ENCODE measurements at regions not wholly inside any gene's neighbourhood (a gene's known extent, or its start where the extent isn't known, plus 50 kb on each side); places are given as distances from the start of the nearest gene placed in this dataset.

DNA sequence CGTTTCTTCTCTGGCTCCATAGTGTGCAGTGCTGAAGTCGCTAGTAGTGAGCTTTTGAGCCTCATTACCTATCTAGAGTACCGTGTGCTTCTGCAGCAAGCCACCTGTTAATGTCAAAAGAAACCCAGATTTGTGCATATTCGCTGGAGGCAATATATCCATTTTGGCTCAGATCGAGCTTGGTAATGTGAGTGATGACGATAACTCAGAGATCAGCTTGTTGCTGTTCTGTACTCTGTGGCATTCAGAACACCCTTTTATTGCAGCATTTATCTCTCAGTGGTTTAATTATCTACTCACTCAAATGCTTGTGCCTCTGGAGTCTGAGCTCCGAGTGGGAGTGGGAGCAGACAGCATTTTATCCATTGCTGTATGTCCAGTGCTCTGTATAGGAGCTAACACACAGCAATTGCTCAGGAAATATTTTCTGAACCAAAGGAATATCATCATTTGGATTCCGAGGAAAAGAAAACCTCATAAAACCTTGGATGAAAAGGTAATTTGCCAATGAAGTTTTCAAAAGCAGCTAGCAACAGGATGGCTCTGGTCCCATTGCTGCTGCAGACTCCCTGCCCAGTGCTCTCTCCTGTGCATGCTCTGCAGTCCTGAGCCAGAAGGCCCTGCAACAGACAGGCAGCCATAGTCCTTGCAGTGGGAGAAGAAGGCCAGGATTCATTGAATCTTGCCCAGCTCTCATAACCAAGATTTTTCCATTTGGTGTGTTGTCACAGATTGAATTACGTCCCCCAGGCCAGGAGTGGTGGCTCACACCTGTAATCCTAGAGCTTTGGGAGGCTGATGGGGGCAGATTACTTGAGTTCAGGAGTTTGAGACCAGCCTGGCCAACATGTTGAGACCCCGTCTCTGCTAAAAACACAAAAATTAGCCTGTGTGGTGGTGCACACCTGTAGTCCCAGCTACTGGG, 183.8 kb downstream of the MYCN start:
- Histone ChIP-seq H3K9me3 (no peaks in the 10 kb centered on the region), H3K27me3 (no peaks in the 10 kb centered on the region), H3K4me1 (no peaks in the 10 kb centered on the region), H3K4me3 (replicated peaks in 1 of 3) (no peak overlapping the region), H3K36me3 (no peaks in the 10 kb centered on the region), H3K27ac (no peak overlapping the region)
- intact Hi-C loops (cut with DNase I): no loop called here
- 92 to 94% methylated on average over 10 of the region's 10 CpGs for WGBS, 2 donors
- TF ChIP-seq CTCF (IDR thresholded peaks at IDR 0.05): no peak
- TF ChIP-seq POLR2A (IDR thresholded peaks at IDR 0.05): no peak
- no peak for DNase-seq

GRCh38 chr2:16123421-16123820, 183.1 kb downstream of the MYCN start:
- H3K36me3 ChIP-seq: no peaks in the 10 kb centered on the region
- no peak overlapping the region for H3K4me3 ChIP-seq (replicated peaks in 1 of 3)
- TF ChIP-seq CTCF (IDR thresholded peaks at IDR 0.05): no peak
- TF ChIP-seq POLR2A (IDR thresholded peaks at IDR 0.05): no peak
- no peaks in the 10 kb centered on the region for H3K27me3 ChIP-seq
- DNase-seq: no peak
- no peaks in the 10 kb centered on the region for H3K9me3 ChIP-seq
- intact Hi-C loops (cut with DNase I): no loop called here
- 72 to 93% methylated on average over 8 of the region's 8 CpGs for WGBS, 2 donors
- no peaks in the 10 kb centered on the region for H3K4me1 ChIP-seq
- H3K27ac ChIP-seq: no peak overlapping the region

- Histone ChIP-seq H3K27ac (no peak overlapping the region), H3K27me3 (no peaks in the 10 kb centered on the region), H3K9me3 (no peaks in the 10 kb centered on the region), H3K4me1 (no peaks in the 10 kb centered on the region), H3K4me3 (replicated peaks in 1 of 3) (no peak overlapping the region), H3K36me3 (no peaks in the 10 kb centered on the region)
- TF ChIP-seq POLR2A (IDR thresholded peaks at IDR 0.05): no peak
- TF ChIP-seq CTCF (IDR thresholded peaks at IDR 0.05): no peak
- 70 to 84% methylated on average over 4 of the region's 4 CpGs for WGBS, 2 donors
- DNase-seq: no peak
- intact Hi-C loops (cut with DNase I): no loop called here
These were observed 182.2 kb downstream of the MYCN start for GRCh38 chr2:16122556-16122955.

GRCh38 chr2:16121986-16122390, 181.6 kb downstream of the MYCN start:
- intact Hi-C loops (cut with DNase I): no loop called here
- Histone ChIP-seq H3K4me3 (replicated peaks in 1 of 3) (no peak overlapping the region), H3K27ac (no peak overlapping the region), H3K36me3 (no peaks in the 10 kb centered on the region), H3K9me3 (no peaks in the 10 kb centered on the region), H3K4me1 (no peaks in the 10 kb centered on the region), H3K27me3 (no peaks in the 10 kb centered on the region)
- 96 to 98% methylated on average over 4 of the region's 4 CpGs for WGBS, 2 donors
- DNase-seq: no peak
- no peak for TF ChIP-seq POLR2A (IDR thresholded peaks at IDR 0.05)
- TF ChIP-seq CTCF (IDR thresholded peaks at IDR 0.05): no peak

GRCh38 chr2:16121231-16121985, 181.1 kb downstream of the MYCN start:
- no peaks in the 10 kb centered on the region for H3K9me3 ChIP-seq
- 94 to 95% methylated on average over 7 of the region's 7 CpGs for WGBS, 2 donors
- intact Hi-C loops (cut with DNase I): no loop called here
- no peaks in the 10 kb centered on the region for H3K36me3 ChIP-seq
- no peaks in the 10 kb centered on the region for H3K27me3 ChIP-seq
- DNase-seq: no peak
- H3K27ac ChIP-seq: no peak overlapping the region
- no peak overlapping the region for H3K4me3 ChIP-seq (replicated peaks in 1 of 3)
- TF ChIP-seq CTCF (IDR thresholded peaks at IDR 0.05): no peak
- no peak for TF ChIP-seq POLR2A (IDR thresholded peaks at IDR 0.05)
- H3K4me1 ChIP-seq: no peaks in the 10 kb centered on the region

All from thyroid gland (tissue), 4 donors.